HepG2 (cell line): ENCODE measurements at regions not wholly inside any gene's neighbourhood (a gene's known extent, or its start where the extent isn't known, plus 50 kb on each side); places are given as distances from the start of the nearest gene placed in this dataset.

Experiments
- ATAC-seq: fragments of 200-7000 bp; cut with Tn5 transposase; 3 replicates; pipeline ENCODE4 v1.9.1; 2020; ENCODE audit warnings: mild to moderate bottlenecking, moderate library complexity
- BruUV-seq: library from RNA; stranded (reverse); fragments of 400-500 nt; replicated peaks from 2 replicates; lab custom pipeline; 2021; lab: Mats Ljungman, UMichigan
- CTCF ChIA-PET: fragments of 300-600 bp; formaldehyde crosslinking; extraction: SDS; loops from one replicate; lab custom pipeline; 2021; ENCODE audit warnings: low total read pairs, inconsistent platforms, low intra/inter-chr PET ratio; lab: Yijun Ruan, JAX
- POLR2A ChIA-PET: fragments of 350-600 bp; sonication (Branson Sonifier 250); formaldehyde crosslinking; loops from one replicate; lab custom pipeline; 2020; ENCODE audit warnings: antibody characterized with exemption, inconsistent platforms; lab: Yijun Ruan, JAX
- DNase-seq: peaks from one replicate; pipeline ENCODE4 v3.0.0-alpha.2; 2015; ENCODE audit warnings: low spot score
- FAIRE-seq: peaks from 3 replicates; lab custom pipeline; 2011; peaks lifted over from hg19 to GRCh38; lab: Jason Lieb, UNC
- H2AFZ ChIP-seq: one replicate; pipeline ENCODE4 v1.6.1; 2011; ENCODE audit warnings: low read length, inconsistent platforms
- H3K27ac ChIP-seq: fragments of 300-600 bp; 3 replicates; pipeline ENCODE4 v1.8.0; 2011; ENCODE audit warnings: mixed run types, mild to moderate bottlenecking, mixed read lengths, low read length, inconsistent platforms; ENCODE audit not compliant: insufficient read depth; ENCODE audit errors: extremely low read length
- H3K27me3 ChIP-seq, 2 experiments: fragments of 200-600 bp in 1 of 2; 2 replicates in 1 of 2; 3 replicates in 1 of 2; pipeline versions ENCODE4 v1.6.0 to v1.8.0; 2011; ENCODE audit warnings: low read length in 2 of 2, mild to moderate bottlenecking in 2 of 2, moderate library complexity in 2 of 2, inconsistent platforms in 1 of 2; ENCODE audit not compliant: insufficient read depth in 2 of 2, control insufficient read depth in 1 of 2
- H3K36me3 ChIP-seq, 2 experiments: fragments of 200-600 bp in 1 of 2; replicated peaks in 1 of 2; 2 replicates in 1 of 2; 3 replicates in 1 of 2; pipeline versions ENCODE4 v1.5.1 to v1.8.0; 2011; ENCODE audit warnings: low read length in 2 of 2, inconsistent platforms in 1 of 2; ENCODE audit not compliant: insufficient read depth in 2 of 2, control insufficient read depth in 1 of 2
- H3K4me1 ChIP-seq: 2 replicates; pipeline ENCODE4 v1.5.1; 2012; ENCODE audit warnings: low read length, inconsistent platforms; ENCODE audit not compliant: insufficient read depth
- H3K4me2 ChIP-seq: 2 replicates; pipeline ENCODE4 v1.6.0; 2011; ENCODE audit warnings: low read depth, low read length, inconsistent platforms
- H3K4me3 ChIP-seq, 3 experiments: fragments of 200-600 bp in 1 of 3; sonication (generic), shearing (Covaris generic) in 1 of 3; replicated peaks in 1 of 3; 2 replicates each; pipeline ENCODE4 v1.5.1; 2011 to 2016; ENCODE audit warnings: low read length in 3 of 3, inconsistent platforms in 2 of 3, low read depth in 2 of 3, mild to moderate bottlenecking in 2 of 3, control low read depth in 1 of 3, mixed read lengths in 1 of 3; ENCODE audit not compliant: insufficient read depth in 1 of 3
- H3K79me2 ChIP-seq: one replicate; pipeline ENCODE4 v1.6.1; 2011; ENCODE audit warnings: low read length, inconsistent platforms; ENCODE audit not compliant: insufficient read depth
- H3K9ac ChIP-seq: 2 replicates; pipeline ENCODE4 v1.6.0; 2011; ENCODE audit warnings: mild to moderate bottlenecking, low read depth, low read length, inconsistent platforms; ENCODE audit not compliant: insufficient read depth
- H3K9me3 ChIP-seq: 2 replicates; pipeline ENCODE4 v1.5.1; 2012; ENCODE audit warnings: mild to moderate bottlenecking, low read length
- H4K20me1 ChIP-seq: 2 replicates; pipeline ENCODE4 v1.6.0; 2011; ENCODE audit warnings: inconsistent platforms, mild to moderate bottlenecking, low read length, moderate library complexity; ENCODE audit not compliant: insufficient read depth
- ATF7 ChIP-seq, 2 experiments: fragments of 450-650 bp in 1 of 2; sonication (generic) in 1 of 2; formaldehyde crosslinking in 1 of 2; IDR thresholded peaks; 2 replicates each; pipeline versions ENCODE4 v1.4.0 to v1.6.1; 2016 to 2020; ENCODE audit warnings: antibody characterized with exemption in 1 of 2, mild to moderate bottlenecking in 1 of 2, missing genetic modification reagents in 1 of 2
- PLSCR1 ChIP-seq: sonication (generic); formaldehyde crosslinking; IDR thresholded peaks from 2 replicates; pipeline ENCODE4 v1.5.0; 2020; ENCODE audit warnings: missing genetic modification reagents, mild to moderate bottlenecking, borderline replicate concordance
- PRMT3 ChIP-seq: sonication (generic); formaldehyde crosslinking; IDR thresholded peaks from 2 replicates; pipeline ENCODE4 v1.8.1; 2022; ENCODE audit warnings: low read depth, mild to moderate bottlenecking, moderate library complexity, missing genetic modification reagents, borderline replicate concordance
- RNF2 ChIP-seq: fragments of 450-650 bp; conservative IDR thresholded peaks from 2 replicates; pipeline ENCODE4 v1.6.1; 2016; ENCODE audit warnings: low read depth
- ZMYM4 ChIP-seq: sonication (generic); formaldehyde crosslinking; IDR thresholded peaks from 2 replicates; pipeline ENCODE4 v1.8.1; 2023; ENCODE audit warnings: mild to moderate bottlenecking, missing genetic modification reagents
- ZNF281 ChIP-seq: sonication (generic); formaldehyde crosslinking; IDR thresholded peaks from 2 replicates; pipeline ENCODE4 v1.4.0; 2020; ENCODE audit warnings: missing genetic modification reagents, borderline replicate concordance
- ZNF572 ChIP-seq: sonication (generic); formaldehyde crosslinking; IDR thresholded peaks from 2 replicates; pipeline ENCODE4 v1.5.1; 2020; ENCODE audit warnings: mild to moderate bottlenecking, missing genetic modification reagents
- ZNF773 ChIP-seq: sonication (generic); formaldehyde crosslinking; IDR thresholded peaks from 2 replicates; pipeline ENCODE4 v1.4.0; 2020; ENCODE audit warnings: missing genetic modification reagents, borderline replicate concordance
- WGBS: methylation state at CpG from one replicate; pipeline ENCODE4 v1.1.6; 2017; ENCODE audit warnings: low lambda C conversion rate; 5-methylcytosine and 5-hydroxymethylcytosine counted together
- in situ Hi-C: cut with HindIII; loops from 2 replicates; pipeline ENCODE4 v1.10.0; 2017; ENCODE audit warnings: low pct_unique_long_range_greater_than_20kb; ENCODE audit not compliant: extremely low pct_ligation_motif_present
- intact Hi-C: fragments of 100-400 bp; cut with micrococcal nuclease; formaldehyde crosslinking; loops from one replicate; pipeline ENCODE4 v1.10.0; 2022; ENCODE audit not compliant: unreplicated experiment

GRCh38 chr19:29018542-29018941, 194.4 kb downstream of the UQCRFS1 start:
- DNase-seq (no peak), FAIRE-seq (no peak), ATAC-seq (no peak)
- no peaks in the 10 kb centered on the region for H3K36me3 ChIP-seq
- no peak for TF ChIP-seq ATF7 (IDR thresholded peaks at IDR 0.05)
- no peak for TF ChIP-seq ATF7 (CRISPR knock-in tag; IDR thresholded peaks at IDR 0.05)
- no peak for TF ChIP-seq ZNF773 (CRISPR knock-in tag)
- TF ChIP-seq PLSCR1 (CRISPR knock-in tag): no peak
- no peak for TF ChIP-seq ZNF281 (CRISPR knock-in tag)
- intact Hi-C loops: no loop called here
- H3K79me2 ChIP-seq: no peaks in the 10 kb centered on the region
- ChIA-PET CTCF (no interaction called here), POLR2A (no interaction called here)
- in situ Hi-C loops: no loop called here
- H3K9ac ChIP-seq: no peak overlapping the region
- no peak overlapping the region for H3K4me3 ChIP-seq
- H3K27ac ChIP-seq: no peak overlapping the region
- no peaks in the 10 kb centered on the region for H3K9me3 ChIP-seq
- WGBS: 13% methylated on average over 3 of the region's 3 CpGs
- no peak overlapping the region for H3K4me2 ChIP-seq
- H3K27me3 ChIP-seq: no peaks in the 10 kb centered on the region
- H4K20me1 ChIP-seq: no peaks in the 10 kb centered on the region
- no peaks in the 10 kb centered on the region for H3K4me1 ChIP-seq
- no peak overlapping the region for H2AFZ ChIP-seq
- no TSS peak for BruUV-seq

- no peak overlapping the region for H3K4me3 ChIP-seq
- ATAC-seq (no peak), FAIRE-seq (no peak), DNase-seq (no peak)
- H3K4me1 ChIP-seq: no peaks in the 10 kb centered on the region
- intact Hi-C loops (no loop called here), in situ Hi-C loops (no loop called here)
- H3K36me3 ChIP-seq: no peaks in the 10 kb centered on the region
- CTCF ChIA-PET: no interaction called here
- H3K79me2 ChIP-seq: no peaks in the 10 kb centered on the region
- no TSS peak for BruUV-seq
- no peaks in the 10 kb centered on the region for H3K9me3 ChIP-seq
- no peaks in the 10 kb centered on the region for H3K27me3 ChIP-seq
- POLR2A ChIA-PET: no interaction called here
- H3K4me2 ChIP-seq: no peak overlapping the region
- H2AFZ ChIP-seq: no peak overlapping the region
- no peak overlapping the region for H3K27ac ChIP-seq
- no peak overlapping the region for H3K9ac ChIP-seq
- WGBS: 53% methylated on average over 8 of the region's 8 CpGs
- no peaks in the 10 kb centered on the region for H4K20me1 ChIP-seq
- no peak for TF ChIP-seq RNF2
- no peak for TF ChIP-seq PRMT3 (CRISPR knock-in tag)
- no peak for TF ChIP-seq ZNF572 (CRISPR knock-in tag)
- TF ChIP-seq ZMYM4 (CRISPR knock-in tag): no peak
These were observed 195.2 kb downstream of the UQCRFS1 start for GRCh38 chr19:29017788-29018187.
